ENCODE measurements at regions not wholly inside any gene's neighbourhood (a gene's known extent, or its start where the extent isn't known, plus 50 kb on each side); places are given as distances from the start of the nearest gene placed in this dataset.
"Not testable (repeated sequence)": the region's sequence is repeated elsewhere in the genome, so short reads cannot be mapped to it uniquely, and the experiment has no call there.

GRCh38 chr6:84879385-84879784, 115.0 kb upstream of the TBX18 start:
- CTCF ChIA-PET; ATAC-seq; H3K27me3 ChIP-seq (ENCODE audit: control insufficient read depth, insufficient read depth, low read length); POLR2A ChIA-PET; H3K4me1 ChIP-seq (ENCODE audit: control insufficient read depth, insufficient read depth, low read length); in situ Hi-C loops (cut with HindIII; ENCODE audit: low pct_unique_long_range_greater_than_20kb, low sequenced_read_pairs); H3K36me3 ChIP-seq (ENCODE audit: control insufficient read depth, insufficient read depth, low read length); H3K9me3 ChIP-seq (ENCODE audit: control insufficient read depth, insufficient read depth, low read depth, low read length); intact Hi-C loops (cut with micrococcal nuclease; ENCODE audit: unreplicated experiment); H3K27ac ChIP-seq (ENCODE audit: low read length); DNase-seq (ENCODE audit: low read depth, low spot score); BruUV-seq (replicated peaks); H3K4me3 ChIP-seq (ENCODE audit: low read depth in 2 of 2, low read length in 2 of 2): not testable (repeated sequence)

DNA sequence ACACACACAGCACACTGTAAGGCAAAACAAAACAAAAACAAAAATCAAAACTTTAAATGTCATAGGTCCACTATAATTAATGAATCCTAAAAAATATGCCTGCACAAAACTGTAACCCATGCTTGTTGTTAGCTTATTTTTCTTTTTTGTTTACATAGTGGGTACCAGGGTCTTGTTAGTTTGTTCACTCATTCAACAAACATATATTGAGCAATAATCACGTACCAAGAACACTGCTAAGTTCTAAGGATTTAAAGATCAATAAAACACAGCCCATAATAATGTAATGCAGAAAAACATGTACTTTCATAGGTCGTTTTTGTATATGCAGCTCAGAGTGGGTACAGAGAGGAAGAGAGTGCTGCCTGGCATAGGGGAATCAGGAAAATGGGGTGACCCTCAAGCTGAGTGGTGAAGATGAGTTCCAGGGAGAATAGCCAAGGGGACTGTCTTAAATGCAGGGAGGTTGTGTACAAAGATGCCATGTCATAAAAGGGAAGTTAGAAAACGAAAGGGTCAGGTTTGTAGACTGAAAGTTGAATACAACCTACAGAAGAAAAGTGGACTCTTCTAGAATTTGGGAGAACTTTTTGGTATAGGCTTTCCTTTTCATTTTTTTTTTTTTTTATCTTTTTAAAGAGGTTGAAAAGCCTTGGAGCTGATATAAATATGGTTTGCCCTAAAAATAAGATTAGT, 113.3 kb upstream of the TBX18 start:
- BruUV-seq (replicated peaks) = no TSS peak
- in situ Hi-C loops (cut with HindIII; ENCODE audit: low pct_unique_long_range_greater_than_20kb, low sequenced_read_pairs) (no loop called here), intact Hi-C loops (cut with micrococcal nuclease; ENCODE audit: unreplicated experiment) (no loop called here)
- Histone ChIP-seq H3K27ac (ENCODE audit: low read length) (no peak overlapping the region), H3K4me3 (ENCODE audit: low read depth in 2 of 2, low read length in 2 of 2) (no peak overlapping the region), H3K4me1 (ENCODE audit: control insufficient read depth, insufficient read depth, low read length) (no peaks in the 10 kb centered on the region; the same call in 1 of the 2 replicates), H3K36me3 (ENCODE audit: control insufficient read depth, insufficient read depth, low read length) (no peaks in the 10 kb centered on the region; the same call in 1 of the 2 replicates), H3K27me3 (ENCODE audit: control insufficient read depth, insufficient read depth, low read length) (no peaks in the 10 kb centered on the region), H3K9me3 (ENCODE audit: control insufficient read depth, insufficient read depth, low read depth, low read length) (no peaks in the 10 kb centered on the region)
- ChIA-PET CTCF (no interaction called here), POLR2A (no interaction called here)
- ATAC-seq (no peak), DNase-seq (ENCODE audit: low read depth, low spot score) (no peak)
- TF ChIP-seq TCF7L2 (IDR thresholded peaks at IDR 0.05; ENCODE audit: low read depth, low read length) (no peak), CTCF (IDR thresholded peaks at IDR 0.05) (no peak), POLR2AphosphoS5 (IDR thresholded peaks at IDR 0.05; ENCODE audit: low read depth, low read length) (no peak), SIN3A (IDR thresholded peaks at IDR 0.05; ENCODE audit: borderline replicate concordance, insufficient read depth, low read depth, low read length) (no peak)
- TF ChIP-seq, protein P1, sequence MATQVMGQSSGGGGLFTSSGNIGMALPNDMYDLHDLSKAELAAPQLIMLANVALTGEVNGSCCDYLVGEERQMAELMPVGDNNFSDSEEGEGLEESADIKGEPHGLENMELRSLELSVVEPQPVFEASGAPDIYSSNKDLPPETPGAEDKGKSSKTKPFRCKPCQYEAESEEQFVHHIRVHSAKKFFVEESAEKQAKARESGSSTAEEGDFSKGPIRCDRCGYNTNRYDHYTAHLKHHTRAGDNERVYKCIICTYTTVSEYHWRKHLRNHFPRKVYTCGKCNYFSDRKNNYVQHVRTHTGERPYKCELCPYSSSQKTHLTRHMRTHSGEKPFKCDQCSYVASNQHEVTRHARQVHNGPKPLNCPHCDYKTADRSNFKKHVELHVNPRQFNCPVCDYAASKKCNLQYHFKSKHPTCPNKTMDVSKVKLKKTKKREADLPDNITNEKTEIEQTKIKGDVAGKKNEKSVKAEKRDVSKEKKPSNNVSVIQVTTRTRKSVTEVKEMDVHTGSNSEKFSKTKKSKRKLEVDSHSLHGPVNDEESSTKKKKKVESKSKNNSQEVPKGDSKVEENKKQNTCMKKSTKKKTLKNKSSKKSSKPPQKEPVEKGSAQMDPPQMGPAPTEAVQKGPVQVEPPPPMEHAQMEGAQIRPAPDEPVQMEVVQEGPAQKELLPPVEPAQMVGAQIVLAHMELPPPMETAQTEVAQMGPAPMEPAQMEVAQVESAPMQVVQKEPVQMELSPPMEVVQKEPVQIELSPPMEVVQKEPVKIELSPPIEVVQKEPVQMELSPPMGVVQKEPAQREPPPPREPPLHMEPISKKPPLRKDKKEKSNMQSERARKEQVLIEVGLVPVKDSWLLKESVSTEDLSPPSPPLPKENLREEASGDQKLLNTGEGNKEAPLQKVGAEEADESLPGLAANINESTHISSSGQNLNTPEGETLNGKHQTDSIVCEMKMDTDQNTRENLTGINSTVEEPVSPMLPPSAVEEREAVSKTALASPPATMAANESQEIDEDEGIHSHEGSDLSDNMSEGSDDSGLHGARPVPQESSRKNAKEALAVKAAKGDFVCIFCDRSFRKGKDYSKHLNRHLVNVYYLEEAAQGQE (IDR thresholded peaks at IDR 0.05; ENCODE audit: insufficient read depth in 1 of 2, low read depth in 2 of 2, low read length in 1 of 2) = no peak

GRCh38 chr6:84876723-84877514, 112.5 kb upstream of the TBX18 start:
- TF ChIP-seq TCF7L2 (IDR thresholded peaks at IDR 0.05; ENCODE audit: low read depth, low read length) = no peak
- no peak for TF ChIP-seq SIN3A (IDR thresholded peaks at IDR 0.05; ENCODE audit: borderline replicate concordance, insufficient read depth, low read depth, low read length)
- no peak for TF ChIP-seq POLR2AphosphoS5 (IDR thresholded peaks at IDR 0.05; ENCODE audit: low read depth, low read length)
- TF ChIP-seq, protein P1 (IDR thresholded peaks at IDR 0.05; ENCODE audit: insufficient read depth in 1 of 2, low read depth in 2 of 2, low read length in 1 of 2) = no peak
- TF ChIP-seq CTCF (IDR thresholded peaks at IDR 0.05) = no peak
- Histone ChIP-seq H3K36me3 (ENCODE audit: control insufficient read depth, insufficient read depth, low read length) (no peaks in the 10 kb centered on the region), H3K9me3 (ENCODE audit: control insufficient read depth, insufficient read depth, low read depth, low read length) (no peaks in the 10 kb centered on the region), H3K4me1 (ENCODE audit: control insufficient read depth, insufficient read depth, low read length) (no peaks in the 10 kb centered on the region), H3K4me3 (ENCODE audit: low read depth in 2 of 2, low read length in 2 of 2) (no peak overlapping the region), H3K27me3 (ENCODE audit: control insufficient read depth, insufficient read depth, low read length) (no peaks in the 10 kb centered on the region), H3K27ac (ENCODE audit: low read length) (no peak overlapping the region)
- BruUV-seq (replicated peaks) = no TSS peak
- ChIA-PET CTCF (no interaction called here), POLR2A (no interaction called here)
- DNase-seq (ENCODE audit: low read depth, low spot score) = no peak
- intact Hi-C loops (cut with micrococcal nuclease; ENCODE audit: unreplicated experiment) (no loop called here), in situ Hi-C loops (cut with HindIII; ENCODE audit: low pct_unique_long_range_greater_than_20kb, low sequenced_read_pairs) (no loop called here)
- no peak for ATAC-seq
